Kidney epithelial cell (primary cell): ENCODE measurements at regions not wholly inside any gene's neighbourhood (a gene's known extent, or its start where the extent isn't known, plus 50 kb on each side); places are given as distances from the start of the nearest gene placed in this dataset.

Experiments used
- DNase-seq: peaks from one replicate; pipeline ENCODE4 v3.0.0-alpha.2; 2010; ENCODE audit warnings: low read depth
- H3K27me3 ChIP-seq: 2 replicates; pipeline ENCODE4 v1.6.0; 2011; ENCODE audit warnings: low read length; ENCODE audit not compliant: control insufficient read depth, insufficient read depth
- H3K36me3 ChIP-seq: 2 replicates; pipeline ENCODE4 v1.5.1; 2011; ENCODE audit warnings: low read length; ENCODE audit not compliant: control insufficient read depth, insufficient read depth
- H3K4me3 ChIP-seq: 2 replicates; pipeline ENCODE4 v1.5.1; 2011; ENCODE audit warnings: low read depth, mild to moderate bottlenecking, control low read depth, low read length
- CTCF ChIP-seq: IDR thresholded peaks from 2 replicates; pipeline ENCODE4 v1.5.1; 2011; ENCODE audit warnings: mild to moderate bottlenecking, moderate library complexity, low read length, control low read depth, inconsistent platforms; ENCODE audit not compliant: insufficient read depth, poor library complexity, severe bottlenecking

DNA sequence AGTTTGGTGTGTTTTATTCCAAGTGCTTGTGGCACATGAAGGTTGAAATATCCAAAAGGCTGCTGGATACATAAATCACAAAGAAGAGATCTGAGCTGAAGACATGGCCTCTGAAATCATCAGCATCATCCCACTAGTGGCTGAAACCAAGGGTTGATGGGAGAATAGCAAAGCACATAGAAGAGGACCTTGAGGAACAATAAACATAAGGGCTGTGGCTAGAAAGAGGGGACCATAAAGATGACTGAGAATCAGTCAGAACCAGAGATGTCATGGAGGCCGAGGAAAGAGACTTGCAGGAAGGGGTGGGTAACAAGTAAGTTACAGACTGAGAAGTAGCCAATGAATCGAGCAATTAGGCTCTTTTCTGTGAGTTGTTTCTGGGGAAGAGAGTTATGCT lies 116.8 kb downstream of the CDC42EP3 start:
- Histone ChIP-seq H3K27me3 (no peaks in the 10 kb centered on the region), H3K36me3 (no peaks in the 10 kb centered on the region), H3K4me3 (no peak overlapping the region)
- TF ChIP-seq CTCF, result no peak
- no peak for DNase-seq

DNA sequence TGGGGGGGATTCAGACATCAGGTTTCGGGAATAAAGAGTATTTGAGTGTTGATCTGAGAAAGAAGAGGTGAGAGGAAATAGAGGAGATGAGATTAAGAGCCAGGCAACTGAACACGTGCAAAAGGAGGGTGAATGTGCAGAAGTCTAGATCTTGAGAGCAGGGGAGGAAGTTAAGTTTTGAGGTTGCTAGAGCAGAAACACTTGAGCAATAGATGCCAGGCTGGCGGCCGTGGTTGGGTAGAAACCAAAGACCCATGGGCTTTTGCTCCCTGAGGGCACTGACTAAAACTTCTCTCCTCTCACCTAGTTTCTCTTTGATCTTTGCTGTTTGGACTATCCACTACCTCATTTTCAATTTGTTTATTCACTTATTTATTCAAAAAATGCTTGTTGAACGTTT lies 116.0 kb downstream of the CDC42EP3 start:
- no peaks in the 10 kb centered on the region for H3K36me3 ChIP-seq
- no peak for TF ChIP-seq CTCF
- H3K27me3 ChIP-seq, result no peaks in the 10 kb centered on the region
- no peak for DNase-seq
- no peak overlapping the region for H3K4me3 ChIP-seq

- no peak for DNase-seq
- Histone ChIP-seq H3K27me3 (no peaks in the 10 kb centered on the region), H3K36me3 (no peaks in the 10 kb centered on the region), H3K4me3 (no peak overlapping the region)
- TF ChIP-seq CTCF, result no peak
Measured at GRCh38 chr2:37556256-37556655, 115.2 kb downstream of the CDC42EP3 start.

GRCh38 chr2:37558623-37559022 lies 112.8 kb downstream of the CDC42EP3 start:
- no peaks in the 10 kb centered on the region for H3K36me3 ChIP-seq
- H3K4me3 ChIP-seq, result no peak overlapping the region
- no peaks in the 10 kb centered on the region for H3K27me3 ChIP-seq
- DNase-seq, result no peak
- TF ChIP-seq CTCF, result no peak

DNA sequence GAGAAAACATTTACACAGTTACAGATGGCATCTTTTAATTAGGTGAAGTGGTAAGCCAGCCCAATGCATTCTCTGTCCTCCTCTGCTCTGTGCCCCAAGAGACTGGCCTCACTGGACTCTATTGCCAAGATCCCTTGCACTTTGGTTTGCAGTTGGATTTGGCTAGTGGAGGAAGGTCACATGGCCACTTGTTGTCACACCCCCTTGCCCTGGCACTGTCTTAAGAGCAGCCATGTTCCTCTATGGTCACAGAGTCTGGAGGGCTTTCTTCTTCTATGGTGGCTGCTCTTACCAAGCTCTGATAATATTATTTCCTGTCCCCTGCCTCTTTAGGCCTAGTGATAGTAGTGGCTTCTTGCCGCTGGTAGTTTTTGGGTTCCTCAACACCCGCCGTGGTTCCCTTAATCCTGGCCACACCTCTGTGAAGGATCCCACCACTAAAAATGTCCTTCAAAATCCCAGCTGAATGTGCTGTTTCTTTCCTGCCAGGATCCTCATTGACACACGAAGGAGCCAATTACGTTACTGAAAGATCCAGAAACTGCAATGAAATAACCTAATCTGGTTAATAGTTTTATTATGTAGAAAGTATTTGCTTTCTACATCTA lies 111.1 kb downstream of the CDC42EP3 start:
- no peak for TF ChIP-seq CTCF
- DNase-seq, result no peak
- Histone ChIP-seq H3K4me3 (no peak overlapping the region), H3K36me3 (no peaks in the 10 kb centered on the region), H3K27me3 (no peaks in the 10 kb centered on the region)
